ENCODE measurements at regions not wholly inside any gene's neighbourhood (a gene's known extent, or its start where the extent isn't known, plus 50 kb on each side); places are given as distances from the start of the nearest gene placed in this dataset.

DNA sequence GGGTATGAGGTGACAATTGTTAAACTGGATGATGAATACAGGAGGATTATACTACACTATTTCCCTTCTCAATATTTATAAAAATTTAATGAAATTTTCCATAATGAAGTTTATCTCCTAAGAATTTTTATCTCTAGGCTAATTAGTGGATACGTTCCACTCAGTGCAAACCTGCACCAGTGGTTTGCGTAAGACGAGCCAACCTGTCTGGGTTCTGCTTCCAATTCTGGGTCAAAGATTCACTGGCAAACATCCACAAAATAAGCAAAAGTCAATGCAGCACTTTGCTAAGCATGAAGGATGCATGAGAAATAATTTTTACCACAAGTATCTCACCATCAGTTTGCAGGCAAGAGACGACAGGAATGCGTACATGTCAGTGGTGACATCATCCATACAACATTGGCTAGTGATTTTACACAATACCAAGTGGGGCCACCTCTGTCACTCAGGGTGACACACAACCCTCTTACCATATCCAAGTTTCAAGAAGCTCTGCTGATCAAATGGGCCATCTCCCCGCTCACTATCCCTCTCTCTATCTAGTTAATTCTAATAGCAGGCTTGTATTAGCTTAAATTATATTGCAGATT, 51.7 kb downstream of the FAM50B start:
- no peak for TF ChIP-seq CTCF (conservative IDR thresholded peaks at IDR 0.05; ENCODE audit: low read depth, low read length)
- TF ChIP-seq POLR2A (IDR thresholded peaks at IDR 0.05; ENCODE audit: low read depth, low read length): no peak
- TF ChIP-seq BHLHE40 (IDR thresholded peaks at IDR 0.05; ENCODE audit: low read depth, low read length): no peak
- no peak for TF ChIP-seq NFE2L2 (IDR thresholded peaks at IDR 0.05; ENCODE audit: low read depth, low read length)
- no peak for TF ChIP-seq ELK1 (IDR thresholded peaks at IDR 0.05; ENCODE audit: borderline replicate concordance, low read depth, low read length)
- TF ChIP-seq MXI1 (IDR thresholded peaks at IDR 0.05; ENCODE audit: borderline replicate concordance, low read depth, low read length): no peak
- no peak for TF ChIP-seq RCOR1 (IDR thresholded peaks at IDR 0.05; ENCODE audit: insufficient replicate concordance, low read length)
- TF ChIP-seq RFX5 (IDR thresholded peaks at IDR 0.05; ENCODE audit: low read depth, low read length): no peak
- no peak for TF ChIP-seq RAD21 (IDR thresholded peaks at IDR 0.05; ENCODE audit: low read length)
- TF ChIP-seq MAFK (IDR thresholded peaks at IDR 0.05; ENCODE audit: low read depth, low read length): no peak

Data from IMR-90 (cell line).